ENCODE measurements at regions not wholly inside any gene's neighbourhood (a gene's known extent, or its start where the extent isn't known, plus 50 kb on each side); places are given as distances from the start of the nearest gene placed in this dataset.

DNA sequence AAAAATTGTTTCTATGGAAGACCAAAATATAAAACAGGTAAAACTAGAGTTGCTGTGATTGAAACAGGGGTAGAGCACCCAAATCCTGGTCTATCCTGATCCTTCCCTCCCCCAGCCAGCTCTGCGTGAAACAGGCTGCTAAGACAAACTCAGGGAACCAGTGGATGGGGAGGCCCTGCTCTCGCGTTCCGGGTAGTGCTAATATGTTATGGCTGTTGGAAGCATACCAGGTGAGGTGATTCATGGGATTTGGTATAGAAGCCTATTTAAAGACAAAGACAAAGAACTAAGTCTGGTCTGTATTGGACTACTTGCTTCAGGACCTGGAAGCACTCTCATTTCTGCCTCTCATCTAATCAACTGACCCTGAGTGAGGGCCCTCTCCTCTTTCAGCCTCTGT lies 63.0 kb upstream of the CCBE1 start:
- TF ChIP-seq, protein P1, sequence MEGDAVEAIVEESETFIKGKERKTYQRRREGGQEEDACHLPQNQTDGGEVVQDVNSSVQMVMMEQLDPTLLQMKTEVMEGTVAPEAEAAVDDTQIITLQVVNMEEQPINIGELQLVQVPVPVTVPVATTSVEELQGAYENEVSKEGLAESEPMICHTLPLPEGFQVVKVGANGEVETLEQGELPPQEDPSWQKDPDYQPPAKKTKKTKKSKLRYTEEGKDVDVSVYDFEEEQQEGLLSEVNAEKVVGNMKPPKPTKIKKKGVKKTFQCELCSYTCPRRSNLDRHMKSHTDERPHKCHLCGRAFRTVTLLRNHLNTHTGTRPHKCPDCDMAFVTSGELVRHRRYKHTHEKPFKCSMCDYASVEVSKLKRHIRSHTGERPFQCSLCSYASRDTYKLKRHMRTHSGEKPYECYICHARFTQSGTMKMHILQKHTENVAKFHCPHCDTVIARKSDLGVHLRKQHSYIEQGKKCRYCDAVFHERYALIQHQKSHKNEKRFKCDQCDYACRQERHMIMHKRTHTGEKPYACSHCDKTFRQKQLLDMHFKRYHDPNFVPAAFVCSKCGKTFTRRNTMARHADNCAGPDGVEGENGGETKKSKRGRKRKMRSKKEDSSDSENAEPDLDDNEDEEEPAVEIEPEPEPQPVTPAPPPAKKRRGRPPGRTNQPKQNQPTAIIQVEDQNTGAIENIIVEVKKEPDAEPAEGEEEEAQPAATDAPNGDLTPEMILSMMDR (IDR thresholded peaks at IDR 0.05; ENCODE audit: borderline replicate concordance, insufficient read depth, low read depth, low read length), result no peak

DNA sequence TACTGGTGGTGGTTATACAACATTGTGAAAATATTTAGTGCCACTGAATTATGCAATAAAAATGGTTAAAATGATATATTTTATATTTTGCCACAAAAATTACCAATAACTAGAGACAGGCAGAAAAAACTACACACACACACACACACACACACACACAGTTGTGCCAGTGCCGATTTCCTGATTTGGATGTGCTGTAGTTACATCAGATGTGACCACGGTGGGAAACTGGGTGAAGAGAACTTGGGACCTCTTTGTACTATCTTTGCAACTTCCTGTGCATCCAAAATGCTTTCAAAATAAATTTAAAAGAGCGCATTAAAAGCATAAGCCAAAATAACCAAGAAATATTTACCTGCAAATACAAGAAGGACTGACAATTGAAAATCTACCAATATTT lies 61.6 kb upstream of the CCBE1 start:
- TF ChIP-seq, protein P1 (IDR thresholded peaks at IDR 0.05; ENCODE audit: borderline replicate concordance, insufficient read depth, low read depth, low read length), result no peak
- no peak overlapping the region for H3K4me3 ChIP-seq (ENCODE audit: low read depth, low read length)

More for the DNA sequence above, 63.0 kb upstream of the CCBE1 start:
- no peak overlapping the region for H3K4me3 ChIP-seq (ENCODE audit: low read depth, low read length)

DNA sequence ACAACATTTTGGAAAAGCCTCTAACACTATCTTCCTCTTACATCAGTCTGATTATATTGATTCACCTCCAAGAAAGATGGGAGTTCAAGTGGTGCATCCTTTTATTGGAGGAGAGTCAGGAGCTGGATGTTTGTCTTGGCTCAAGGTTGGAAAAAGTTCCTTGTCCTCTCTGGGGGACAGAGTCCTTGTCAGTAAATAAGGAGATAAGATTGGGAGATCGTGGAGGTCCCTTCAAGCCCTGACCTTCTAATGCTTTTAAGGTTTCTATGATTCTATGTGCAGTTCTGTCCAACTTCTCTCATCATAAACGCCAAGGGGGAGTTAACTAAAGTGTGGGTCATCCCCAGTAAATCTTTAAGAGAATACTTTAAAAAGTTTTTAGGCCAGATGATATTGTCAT lies 60.9 kb upstream of the CCBE1 start:
- TF ChIP-seq, protein P1 (IDR thresholded peaks at IDR 0.05; ENCODE audit: borderline replicate concordance, insufficient read depth, low read depth, low read length), result no peak
- H3K4me3 ChIP-seq (ENCODE audit: low read depth, low read length), result no peak overlapping the region

DNA sequence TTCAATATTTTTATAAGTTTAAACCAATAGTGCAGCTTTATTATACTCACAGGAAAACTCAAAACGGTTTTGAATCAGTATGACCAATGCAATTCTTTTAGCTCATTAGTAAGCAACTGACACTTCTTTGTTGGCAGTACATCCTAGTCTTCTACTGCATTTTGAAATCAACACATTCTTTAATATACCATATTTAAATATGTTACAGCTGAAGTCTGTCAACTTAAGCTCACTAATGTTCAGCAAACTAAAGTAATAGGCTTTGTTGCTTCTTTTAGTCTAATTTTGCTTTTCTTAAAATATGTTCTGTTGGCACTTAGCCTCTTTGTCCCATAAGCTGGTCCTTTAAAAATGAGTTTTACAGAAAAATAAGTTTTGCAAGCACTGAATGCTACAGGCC lies 55.4 kb upstream of the CCBE1 start:
- TF ChIP-seq, protein P1 (IDR thresholded peaks at IDR 0.05; ENCODE audit: borderline replicate concordance, insufficient read depth, low read depth, low read length), result no peak
- no peak overlapping the region for H3K4me3 ChIP-seq (ENCODE audit: low read depth, low read length)

DNA sequence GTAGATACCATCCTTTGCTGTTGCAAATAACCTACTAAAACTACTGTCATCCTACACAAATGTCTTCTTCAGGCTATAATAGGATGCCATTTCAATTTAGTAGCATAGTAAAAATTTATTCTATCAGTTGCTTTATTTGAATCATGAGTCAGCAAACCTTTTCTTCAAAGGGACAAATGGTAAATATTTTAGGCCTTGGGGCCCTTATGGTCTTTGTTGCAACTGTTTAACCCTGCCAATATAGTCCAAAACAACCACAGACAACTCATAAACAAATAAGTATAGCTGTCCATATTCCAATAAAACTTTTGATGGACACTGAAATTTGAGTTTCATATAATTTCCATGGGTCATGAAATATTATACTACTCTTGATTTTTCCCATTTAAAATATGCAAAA lies 54.0 kb upstream of the CCBE1 start:
- TF ChIP-seq, protein P1 (IDR thresholded peaks at IDR 0.05; ENCODE audit: borderline replicate concordance, insufficient read depth, low read depth, low read length), result no peak

DNA sequence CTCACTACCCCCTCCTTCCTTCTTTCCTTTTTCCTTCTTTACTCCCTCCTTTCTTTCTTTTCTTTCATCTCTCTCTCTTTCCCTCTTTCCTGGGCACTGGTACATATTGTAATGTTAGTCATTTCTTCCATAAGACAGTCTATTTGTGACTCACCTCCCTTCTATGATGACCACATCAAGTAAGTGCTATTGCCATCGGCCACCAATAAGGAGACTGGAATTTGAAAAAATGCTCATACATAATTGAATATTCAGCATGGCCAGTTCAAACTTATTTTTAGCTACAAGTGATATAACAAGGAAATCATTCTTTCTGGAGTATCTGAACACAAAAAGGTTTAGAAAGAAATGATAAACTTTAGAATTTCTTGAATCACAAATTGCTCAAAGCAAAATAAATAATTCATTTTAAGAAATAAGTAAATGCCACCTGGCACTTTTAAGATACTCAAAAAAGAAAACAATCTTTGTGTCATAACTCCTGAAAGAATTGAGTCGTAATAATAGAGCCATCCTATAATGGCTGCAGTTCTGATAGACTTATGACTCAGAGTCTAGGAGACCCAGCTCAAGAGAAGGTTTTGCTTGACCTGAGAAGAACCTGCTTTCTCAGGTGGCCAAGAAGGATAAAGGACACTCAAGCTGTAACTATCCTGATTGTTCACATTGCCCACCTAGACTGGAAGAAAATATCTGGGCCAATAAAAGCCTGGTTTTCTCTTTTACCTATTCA lies 51.6 kb upstream of the CCBE1 start:
- TF ChIP-seq, protein P1 (IDR thresholded peaks at IDR 0.05; ENCODE audit: borderline replicate concordance, insufficient read depth, low read depth, low read length), result no peak
- H3K4me3 ChIP-seq (ENCODE audit: low read depth, low read length), result no peak overlapping the region

More for the DNA sequence above, 54.0 kb upstream of the CCBE1 start:
- H3K4me3 ChIP-seq (ENCODE audit: low read depth, low read length), result no peak overlapping the region

All from GM12875 (cell line).